C1 segment of cervical spinal cord (tissue), 14 donors: ENCODE measurements at regions not wholly inside any gene's neighbourhood (a gene's known extent, or its start where the extent isn't known, plus 50 kb on each side); places are given as distances from the start of the nearest gene placed in this dataset.

Experiments used
- DNase-seq, 14 donors: peaks; one replicate each; lab custom pipeline; 2025; lab: John Stamatoyannopoulos, UW

DNA sequence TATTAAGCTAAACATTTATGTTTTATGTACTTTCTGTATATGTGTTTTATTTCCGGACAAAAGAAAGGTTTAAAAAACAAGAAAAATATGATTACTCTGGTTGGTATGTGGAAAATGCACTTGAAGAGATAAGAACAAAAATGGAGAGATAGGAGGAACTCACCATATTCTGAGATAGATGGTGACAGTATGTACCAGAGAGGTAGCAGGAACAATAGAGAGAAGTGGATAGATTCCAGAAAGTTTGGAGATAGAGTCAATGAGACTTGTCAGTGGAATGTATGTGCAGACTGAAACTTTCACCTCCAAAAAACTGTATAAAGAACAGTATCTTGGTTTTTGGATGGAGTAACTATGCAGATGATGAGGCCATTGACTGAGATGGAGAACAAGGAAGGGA is 105.6 kb upstream of the FSHR start:
- DNase-seq: no peak

DNA sequence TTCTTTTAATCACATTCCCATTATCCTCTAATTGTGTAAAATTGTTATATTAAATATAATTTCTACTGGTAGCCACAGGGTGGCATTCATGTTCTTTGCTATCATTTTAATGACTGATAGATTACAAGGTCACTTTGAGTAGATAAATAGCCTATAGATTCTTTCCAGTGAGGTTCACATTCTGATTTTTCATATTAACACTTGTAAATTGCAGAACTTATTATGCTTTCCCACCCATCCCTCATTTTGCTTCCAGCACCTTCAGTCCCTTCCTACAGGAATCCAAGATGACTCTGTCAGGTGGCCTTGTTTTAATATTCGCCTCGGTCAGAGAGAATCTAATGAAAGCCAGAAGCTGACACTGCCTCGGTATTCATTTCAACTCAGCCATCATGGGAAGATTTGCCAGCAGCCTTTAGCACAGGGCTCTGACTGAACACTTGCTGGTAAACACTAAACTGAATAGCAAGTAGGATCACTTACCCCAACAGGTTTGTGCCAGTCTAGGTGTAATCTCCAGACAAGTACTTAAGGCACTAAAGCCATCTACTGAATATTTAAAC is 101.2 kb upstream of the FSHR start:
- DNase-seq: peak in 3 of 14 donors; percentile 4 to 82 (median 5)

DNA sequence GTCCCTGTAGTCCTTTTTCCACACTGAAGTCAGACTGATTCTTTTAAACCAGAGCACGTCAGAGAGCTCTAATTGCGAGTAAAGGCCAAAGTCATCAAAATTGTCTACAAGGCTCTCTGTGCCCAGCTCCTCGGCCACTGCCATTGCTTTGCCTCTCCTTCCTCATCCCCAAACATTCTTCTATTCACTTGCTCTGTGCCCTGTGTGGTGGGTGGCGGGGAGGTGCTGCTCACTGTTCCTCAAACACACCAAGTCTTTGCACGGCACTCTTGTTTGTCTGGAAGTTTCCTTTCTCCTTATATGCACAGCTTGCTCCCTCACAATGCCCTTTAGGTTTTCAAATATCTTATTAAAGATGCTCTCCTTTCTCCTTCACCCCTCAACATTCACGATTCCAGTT is 100.1 kb upstream of the FSHR start:
- no peak for DNase-seq

DNA sequence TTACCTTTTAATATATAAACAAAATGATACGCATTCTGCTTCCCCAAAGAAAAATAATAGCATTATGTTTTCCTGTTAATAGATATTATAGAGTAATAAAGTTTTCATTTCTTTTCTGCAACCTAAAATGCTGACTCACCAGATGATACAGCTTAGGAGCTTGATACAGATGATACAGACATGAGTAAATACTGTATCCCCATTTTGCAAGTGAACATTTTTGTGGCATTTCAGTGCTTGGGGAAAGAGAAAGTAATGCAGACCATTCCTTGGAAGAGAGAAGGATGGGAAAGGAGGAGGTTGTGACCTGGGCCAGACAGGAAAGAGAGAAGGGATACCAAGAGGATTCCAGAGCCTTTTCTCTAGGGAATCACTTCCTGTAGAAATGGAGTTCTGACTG is 97.5 kb upstream of the FSHR start:
- DNase-seq: no peak

GRCh38 chr2:49251251-49251650 is 96.9 kb upstream of the FSHR start:
- no peak for DNase-seq

GRCh38 chr2:49248506-49248905 is 94.2 kb upstream of the FSHR start:
- no peak for DNase-seq

GRCh38 chr2:49241991-49242390 is 87.7 kb upstream of the FSHR start:
- no peak for DNase-seq

DNA sequence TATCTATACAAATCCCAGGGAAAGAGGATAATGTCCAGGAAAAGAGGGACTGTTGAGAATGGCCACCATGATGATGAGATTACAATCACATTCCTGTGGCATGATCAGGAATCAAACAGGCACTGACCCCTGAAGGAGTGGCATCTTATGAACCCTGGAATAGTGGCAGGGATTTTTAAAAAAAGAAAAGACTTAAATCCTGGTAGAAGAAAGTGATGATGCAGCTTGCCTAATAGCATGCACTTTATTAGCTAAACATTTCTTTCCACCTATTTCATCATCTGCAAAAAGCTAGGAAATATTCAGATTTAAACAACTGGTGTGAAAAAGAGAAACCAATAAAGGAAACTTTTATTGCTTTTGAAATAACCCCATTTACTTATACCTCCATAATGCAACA is 87.2 kb upstream of the FSHR start:
- DNase-seq: no peak

GRCh38 chr2:49240608-49241007 is 86.3 kb upstream of the FSHR start:
- no peak for DNase-seq

DNA sequence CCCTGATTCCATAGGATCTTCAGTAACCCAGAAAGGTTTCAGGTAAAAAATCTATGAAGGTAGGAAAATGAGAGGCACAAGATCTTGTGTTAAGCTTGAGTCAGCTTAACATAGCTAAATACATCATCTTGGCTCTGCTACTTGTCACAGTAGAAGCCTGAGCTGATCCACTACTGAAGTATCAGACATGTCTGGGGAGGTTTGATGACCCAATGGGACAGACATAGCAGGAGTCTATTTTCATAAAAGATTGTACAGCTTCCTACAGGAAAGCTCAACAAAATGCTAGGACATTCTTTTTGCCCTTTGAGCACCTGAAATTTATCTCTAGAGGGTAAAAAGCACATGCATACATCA is 84.3 kb upstream of the FSHR start:
- DNase-seq: no peak

DNA sequence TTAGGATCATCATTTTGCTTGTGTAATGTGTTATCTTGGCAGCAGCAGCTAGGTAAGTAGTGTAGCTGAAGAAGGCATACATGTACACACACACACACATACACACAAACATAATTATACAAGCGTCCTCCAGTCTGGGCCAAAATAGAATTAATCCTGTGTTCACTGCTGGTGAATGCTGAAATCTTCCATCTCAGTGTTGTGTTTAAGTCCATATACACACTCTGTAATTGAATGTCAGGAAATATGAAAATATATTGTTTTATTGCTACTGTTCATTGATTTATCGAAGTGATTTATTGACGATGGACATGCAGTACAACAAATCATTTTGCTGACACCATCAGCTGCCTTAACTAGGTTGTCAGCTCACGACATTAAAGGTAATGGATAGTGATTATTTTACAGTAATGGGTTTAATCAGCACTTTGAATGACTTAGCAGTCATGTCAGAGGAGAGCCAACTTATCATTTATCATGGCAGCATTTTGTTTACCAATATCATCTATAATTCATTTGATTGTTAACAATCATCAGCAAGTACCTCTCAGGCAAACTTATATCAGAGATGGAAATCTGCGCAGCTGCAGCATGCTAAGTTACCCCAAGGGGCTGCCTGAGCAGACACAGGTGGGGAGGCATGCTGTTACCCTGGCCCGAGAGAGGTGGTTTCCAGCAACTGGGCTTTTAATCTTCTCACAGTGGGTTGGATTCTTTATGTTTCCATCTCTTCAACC is 83.7 kb upstream of the FSHR start:
- DNase-seq: no peak

DNA sequence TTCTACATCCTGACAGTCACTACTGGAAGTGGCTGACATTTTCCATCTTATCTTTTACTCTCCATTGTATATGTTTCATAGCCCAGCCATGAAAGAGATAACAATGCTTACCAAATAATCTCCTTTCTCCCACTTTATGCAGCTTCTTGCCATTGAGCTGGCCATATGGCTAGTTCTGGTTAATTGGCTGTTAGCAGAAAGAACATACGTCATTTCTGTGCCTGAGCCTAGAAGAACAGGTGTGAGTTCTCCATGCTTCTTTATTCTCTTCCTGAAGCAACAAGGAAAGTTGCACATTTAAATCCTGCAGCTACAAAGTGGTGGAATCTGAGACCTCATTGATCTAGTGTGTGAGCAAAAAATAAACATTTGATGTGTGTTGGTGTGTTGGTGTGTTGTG is 82.0 kb upstream of the FSHR start:
- peak in 1 of 14 donors; percentile 29 for DNase-seq

DNA sequence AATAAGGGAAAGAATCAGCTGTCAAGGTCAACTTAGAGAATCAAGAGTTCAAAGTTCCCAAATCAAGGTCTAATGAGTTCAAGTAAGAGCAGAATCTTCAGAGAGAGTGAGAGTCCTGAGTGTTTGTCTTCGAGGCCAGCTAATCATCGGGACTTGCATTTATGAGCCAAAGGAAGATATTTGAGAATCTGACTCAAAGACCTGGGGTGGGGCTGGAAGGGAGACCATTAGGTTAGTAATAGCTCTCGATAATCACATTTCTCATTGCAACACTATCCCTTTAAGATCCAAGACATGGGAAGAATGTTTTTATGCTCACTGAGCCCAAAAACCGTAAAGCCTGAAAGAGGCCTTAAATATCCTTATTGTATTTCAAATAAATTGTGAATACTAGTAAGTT is 72.0 kb upstream of the FSHR start:
- no peak for DNase-seq

DNA sequence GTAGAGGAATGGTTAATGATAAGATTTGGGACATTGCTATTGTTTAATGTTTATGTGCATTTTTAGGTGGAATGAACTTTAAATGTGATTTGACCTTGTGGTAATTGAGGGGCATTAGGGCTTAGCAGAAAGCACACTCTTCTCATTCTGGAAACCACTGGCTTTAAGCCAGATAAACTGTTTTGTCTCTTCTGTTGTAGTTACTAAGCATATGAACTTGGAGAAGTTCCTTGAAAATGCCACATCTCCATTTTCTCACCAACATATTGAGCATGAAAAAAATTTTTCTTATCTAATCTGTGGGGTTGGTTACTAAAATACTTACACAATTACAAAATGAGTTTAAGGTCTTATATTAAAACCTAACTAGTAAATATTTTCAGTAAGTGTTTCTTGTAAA is 70.8 kb upstream of the FSHR start:
- no peak for DNase-seq

- peak in 2 of 14 donors; percentile 3 to 6 for DNase-seq
Measured at GRCh38 chr2:49224426-49225010, 70.2 kb upstream of the FSHR start.

GRCh38 chr2:49222975-49223528 is 68.7 kb upstream of the FSHR start:
- no peak for DNase-seq

- DNase-seq: no peak
Measured at GRCh38 chr2:49219741-49220140, 65.4 kb upstream of the FSHR start.

GRCh38 chr2:49210191-49210590 is 55.9 kb upstream of the FSHR start:
- no peak for DNase-seq

- no peak for DNase-seq
Measured at GRCh38 chr2:49207204-49207603, 52.9 kb upstream of the FSHR start.
